ENCODE measurements at regions not wholly inside any gene's neighbourhood (a gene's known extent, or its start where the extent isn't known, plus 50 kb on each side); places are given as distances from the start of the nearest gene placed in this dataset.

GRCh38 chr11:95359756-95360155 is 128.8 kb upstream of the SESN3 start:
- H3K9ac ChIP-seq (ENCODE audit: low read length) = no peak overlapping the region
- H2AFZ ChIP-seq (ENCODE audit: insufficient read depth, low read depth, low read length, poor library complexity, severe bottlenecking) = no peak overlapping the region
- H3K4me1 Mint-ChIP-seq = no peaks in the 10 kb centered on the region
- no peak overlapping the region for H3K4me3 Mint-ChIP-seq
- H3K4me3 ChIP-seq (ENCODE audit: control extremely low read depth in 1 of 5, extremely low read depth in 1 of 5, insufficient read depth in 1 of 5, low read depth in 2 of 5, low read length in 4 of 5) = no peak overlapping the region
- WGBS (ENCODE audit: insufficient coverage) = no CpG with 5 or more reads among the region's 2 CpGs
- TF ChIP-seq, protein P1, sequence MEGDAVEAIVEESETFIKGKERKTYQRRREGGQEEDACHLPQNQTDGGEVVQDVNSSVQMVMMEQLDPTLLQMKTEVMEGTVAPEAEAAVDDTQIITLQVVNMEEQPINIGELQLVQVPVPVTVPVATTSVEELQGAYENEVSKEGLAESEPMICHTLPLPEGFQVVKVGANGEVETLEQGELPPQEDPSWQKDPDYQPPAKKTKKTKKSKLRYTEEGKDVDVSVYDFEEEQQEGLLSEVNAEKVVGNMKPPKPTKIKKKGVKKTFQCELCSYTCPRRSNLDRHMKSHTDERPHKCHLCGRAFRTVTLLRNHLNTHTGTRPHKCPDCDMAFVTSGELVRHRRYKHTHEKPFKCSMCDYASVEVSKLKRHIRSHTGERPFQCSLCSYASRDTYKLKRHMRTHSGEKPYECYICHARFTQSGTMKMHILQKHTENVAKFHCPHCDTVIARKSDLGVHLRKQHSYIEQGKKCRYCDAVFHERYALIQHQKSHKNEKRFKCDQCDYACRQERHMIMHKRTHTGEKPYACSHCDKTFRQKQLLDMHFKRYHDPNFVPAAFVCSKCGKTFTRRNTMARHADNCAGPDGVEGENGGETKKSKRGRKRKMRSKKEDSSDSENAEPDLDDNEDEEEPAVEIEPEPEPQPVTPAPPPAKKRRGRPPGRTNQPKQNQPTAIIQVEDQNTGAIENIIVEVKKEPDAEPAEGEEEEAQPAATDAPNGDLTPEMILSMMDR (IDR thresholded peaks at IDR 0.05) = no peak
- TF ChIP-seq EZH2 (IDR thresholded peaks at IDR 0.05; ENCODE audit: borderline replicate concordance, insufficient read depth, low read depth, low read length, poor library complexity, severe bottlenecking) = no peak
- CTCF ChIA-PET = interaction anchor here (1.4 kb wide), 1 partner anchor 11 kb away, joined by 7 read pairs; no protein-coding TSS in a partner anchor
- no peaks in the 10 kb centered on the region for H3K27me3 ChIP-seq (replicated peaks in 1 of 4; ENCODE audit: control extremely low read depth in 1 of 4, control insufficient read depth in 3 of 4, insufficient read depth in 4 of 4, low read length in 3 of 4)
- POLR2A ChIA-PET = no interaction called here
- H3K36me3 ChIP-seq (replicated peaks in 1 of 2; ENCODE audit: control extremely low read depth in 1 of 2, control insufficient read depth in 1 of 2, extremely low read depth in 1 of 2, insufficient read depth in 2 of 2, low read length in 1 of 2) = no peaks in the 10 kb centered on the region
- H3K79me2 ChIP-seq (ENCODE audit: control insufficient read depth, insufficient read depth, low read length) = no peaks in the 10 kb centered on the region
- no peak overlapping the region for H3K4me2 ChIP-seq (replicated peaks; ENCODE audit: low read depth, low read length, poor library complexity, severe bottlenecking)
- H3K27ac Mint-ChIP-seq = no peak overlapping the region
- no peaks in the 10 kb centered on the region for H3K9me3 Mint-ChIP-seq (ENCODE audit: insufficient read depth)
- no peaks in the 10 kb centered on the region for H3K27me3 Mint-ChIP-seq
- DNase-seq (no peak), ATAC-seq (ENCODE audit: low read depth) (no peak)
- no peaks in the 10 kb centered on the region for H4K20me1 ChIP-seq (ENCODE audit: control insufficient read depth, insufficient read depth, low read length, poor library complexity, severe bottlenecking)
- H3K9me3 ChIP-seq (ENCODE audit: control extremely low read depth in 1 of 3, control insufficient read depth in 2 of 3, insufficient read depth in 1 of 3, low read length in 2 of 3) = no peaks in the 10 kb centered on the region
- H3K4me1 ChIP-seq (ENCODE audit: control insufficient read depth in 2 of 2, insufficient read depth in 2 of 2, low read length in 2 of 2) = no peaks in the 10 kb centered on the region
- intact Hi-C loops (cut with micrococcal nuclease) = loop anchor here (10.0 kb wide), 1 partner anchor 55 kb away; no protein-coding TSS in a partner anchor
- H3K27ac ChIP-seq (ENCODE audit: low read length in 2 of 2) = no peak overlapping the region

DNA sequence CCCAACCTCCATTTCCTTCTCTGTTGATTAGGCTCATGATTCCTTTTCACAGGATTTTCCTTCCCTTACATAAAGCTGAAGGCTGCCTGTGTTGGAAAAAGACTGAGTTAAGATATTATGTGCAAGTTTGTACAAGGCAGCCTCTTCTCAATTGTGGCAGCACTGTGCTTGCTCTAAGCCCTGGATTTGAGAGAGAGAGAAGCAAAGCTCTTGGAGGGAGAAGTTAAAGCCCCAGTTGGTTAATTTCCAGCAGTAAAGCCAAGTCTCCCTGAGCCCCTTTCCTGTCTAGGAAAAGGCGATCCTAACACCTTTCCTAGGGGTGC is 128.3 kb upstream of the SESN3 start:
- Histone ChIP-seq H3K79me2 (ENCODE audit: control insufficient read depth, insufficient read depth, low read length) (no peaks in the 10 kb centered on the region), H4K20me1 (ENCODE audit: control insufficient read depth, insufficient read depth, low read length, poor library complexity, severe bottlenecking) (no peaks in the 10 kb centered on the region), H3K27me3 (replicated peaks in 1 of 4; ENCODE audit: control extremely low read depth in 1 of 4, control insufficient read depth in 3 of 4, insufficient read depth in 4 of 4, low read length in 3 of 4) (no peaks in the 10 kb centered on the region), H3K4me2 (replicated peaks; ENCODE audit: low read depth, low read length, poor library complexity, severe bottlenecking) (no peak overlapping the region), H3K4me3 (ENCODE audit: control extremely low read depth in 1 of 5, extremely low read depth in 1 of 5, insufficient read depth in 1 of 5, low read depth in 2 of 5, low read length in 4 of 5) (no peak overlapping the region), H2AFZ (ENCODE audit: insufficient read depth, low read depth, low read length, poor library complexity, severe bottlenecking) (no peak overlapping the region), H3K4me1 (ENCODE audit: control insufficient read depth in 2 of 2, insufficient read depth in 2 of 2, low read length in 2 of 2) (no peaks in the 10 kb centered on the region), H3K9me3 (ENCODE audit: control extremely low read depth in 1 of 3, control insufficient read depth in 2 of 3, insufficient read depth in 1 of 3, low read length in 2 of 3) (no peaks in the 10 kb centered on the region), H3K9ac (ENCODE audit: low read length) (no peak overlapping the region), H3K36me3 (replicated peaks in 1 of 2; ENCODE audit: control extremely low read depth in 1 of 2, control insufficient read depth in 1 of 2, extremely low read depth in 1 of 2, insufficient read depth in 2 of 2, low read length in 1 of 2) (no peaks in the 10 kb centered on the region), H3K27ac (ENCODE audit: low read length in 2 of 2) (no peak overlapping the region)
- CTCF ChIA-PET = no interaction called here
- Mint-ChIP-seq H3K27me3 (no peaks in the 10 kb centered on the region), H3K9me3 (ENCODE audit: insufficient read depth) (no peaks in the 10 kb centered on the region), H3K27ac (no peak overlapping the region), H3K4me3 (no peak overlapping the region), H3K4me1 (no peaks in the 10 kb centered on the region)
- intact Hi-C loops (cut with micrococcal nuclease) = no loop called here
- WGBS (ENCODE audit: insufficient coverage) = no CpG with 5 or more reads among the region's 1 CpG
- POLR2A ChIA-PET = interaction anchor here (0.6 kb wide), 1 partner anchor 53 kb away, joined by 6 read pairs; no protein-coding TSS in a partner anchor
- TF ChIP-seq EZH2 (IDR thresholded peaks at IDR 0.05; ENCODE audit: borderline replicate concordance, insufficient read depth, low read depth, low read length, poor library complexity, severe bottlenecking) = no peak
- TF ChIP-seq, protein P1 (IDR thresholded peaks at IDR 0.05) = no peak
- no peak for DNase-seq
- ATAC-seq (ENCODE audit: low read depth) = no peak

Measured in B cell (primary cell).